WERI-Rb-1 (cell line): ENCODE measurements at regions not wholly inside any gene's neighbourhood (a gene's known extent, or its start where the extent isn't known, plus 50 kb on each side); places are given as distances from the start of the nearest gene placed in this dataset.
A peak's percentile ranks its signal among the peaks of the same experiment; 100 is the strongest.

ENCODE experiments used
- DNase-seq: peaks from one replicate; pipeline ENCODE4 v3.0.0-alpha.2; 2020
- H3K27ac ChIP-seq: fragments of 250-450 bp; sonication (Bioruptor Pico); 2 replicates; pipeline ENCODE4 v1.5.1; 2020; ENCODE audit warnings: mild to moderate bottlenecking, moderate library complexity
- H3K27me3 ChIP-seq: fragments of 250-450 bp; sonication (Bioruptor Pico); 2 replicates; pipeline ENCODE4 v1.5.1; 2021; ENCODE audit warnings: mild to moderate bottlenecking, low read depth, moderate library complexity; ENCODE audit not compliant: insufficient read depth, severe bottlenecking
- H3K36me3 ChIP-seq: fragments of 250-450 bp; sonication (Bioruptor Pico); 2 replicates; pipeline ENCODE4 v1.5.1; 2020; ENCODE audit warnings: mild to moderate bottlenecking, moderate library complexity
- H3K4me3 ChIP-seq: 2 replicates; pipeline ENCODE4 v1.5.1; 2011; ENCODE audit warnings: low read depth, mild to moderate bottlenecking, control low read depth, low read length
- H3K9me3 ChIP-seq: fragments of 250-450 bp; sonication (Bioruptor Pico); 2 replicates; pipeline ENCODE4 v1.5.1; 2021; ENCODE audit warnings: mild to moderate bottlenecking, moderate library complexity; ENCODE audit not compliant: severe bottlenecking
- TF ChIP-seq, protein P1 (sequence below): IDR thresholded peaks from 2 replicates; pipeline ENCODE4 v1.5.1; 2011; ENCODE audit warnings: low read depth, mild to moderate bottlenecking, control low read depth, inconsistent platforms, low read length

DNA sequence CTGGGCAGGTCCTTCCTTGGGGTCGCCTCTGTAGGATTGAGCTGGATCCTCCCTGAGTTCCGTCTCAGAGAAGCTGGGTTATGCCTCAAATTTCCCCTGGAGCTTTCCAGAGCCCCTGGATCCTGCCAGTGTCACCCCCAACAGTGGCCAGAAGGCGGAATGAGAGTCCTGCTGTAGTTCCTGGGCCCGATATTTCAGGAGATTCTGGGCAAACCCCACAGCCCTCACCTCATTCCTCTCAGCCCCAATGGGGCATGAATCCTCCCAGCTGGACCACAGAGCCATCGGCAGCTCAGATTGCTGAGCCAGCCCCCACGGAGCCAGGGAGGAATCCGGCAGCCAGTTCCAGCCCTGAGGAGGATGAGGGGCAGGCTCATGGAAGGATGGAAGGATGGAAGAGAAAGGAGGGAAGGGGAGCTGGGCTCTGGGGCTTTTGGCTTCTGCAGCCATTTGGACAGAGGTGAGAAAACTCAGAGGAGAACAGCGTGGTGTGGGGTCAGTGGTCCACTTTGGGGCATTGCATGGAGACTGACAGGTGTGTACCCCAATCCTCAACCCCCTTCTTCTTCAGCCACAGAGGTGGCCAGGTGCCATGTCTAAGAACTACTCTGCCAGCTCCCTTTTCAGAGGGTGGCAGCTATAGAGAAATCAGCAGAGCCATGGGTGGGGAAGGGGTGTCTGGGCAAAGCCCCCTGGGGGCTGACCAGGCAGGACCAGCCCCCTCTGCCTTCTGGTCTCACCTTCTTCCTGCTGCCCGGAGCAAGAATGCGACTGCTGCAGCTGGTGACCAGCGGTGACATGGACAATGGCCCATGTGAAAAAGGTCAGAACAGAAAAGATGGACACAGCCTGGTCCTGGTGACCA, 867.6 kb downstream of the TBC1D22A start:
- Histone ChIP-seq H3K9me3 (no peaks in the 10 kb centered on the region), H3K36me3 (no peaks in the 10 kb centered on the region), H3K27me3 (no peaks in the 10 kb centered on the region), H3K4me3 (no peak overlapping the region), H3K27ac (no peak overlapping the region)
- TF ChIP-seq, protein P1, sequence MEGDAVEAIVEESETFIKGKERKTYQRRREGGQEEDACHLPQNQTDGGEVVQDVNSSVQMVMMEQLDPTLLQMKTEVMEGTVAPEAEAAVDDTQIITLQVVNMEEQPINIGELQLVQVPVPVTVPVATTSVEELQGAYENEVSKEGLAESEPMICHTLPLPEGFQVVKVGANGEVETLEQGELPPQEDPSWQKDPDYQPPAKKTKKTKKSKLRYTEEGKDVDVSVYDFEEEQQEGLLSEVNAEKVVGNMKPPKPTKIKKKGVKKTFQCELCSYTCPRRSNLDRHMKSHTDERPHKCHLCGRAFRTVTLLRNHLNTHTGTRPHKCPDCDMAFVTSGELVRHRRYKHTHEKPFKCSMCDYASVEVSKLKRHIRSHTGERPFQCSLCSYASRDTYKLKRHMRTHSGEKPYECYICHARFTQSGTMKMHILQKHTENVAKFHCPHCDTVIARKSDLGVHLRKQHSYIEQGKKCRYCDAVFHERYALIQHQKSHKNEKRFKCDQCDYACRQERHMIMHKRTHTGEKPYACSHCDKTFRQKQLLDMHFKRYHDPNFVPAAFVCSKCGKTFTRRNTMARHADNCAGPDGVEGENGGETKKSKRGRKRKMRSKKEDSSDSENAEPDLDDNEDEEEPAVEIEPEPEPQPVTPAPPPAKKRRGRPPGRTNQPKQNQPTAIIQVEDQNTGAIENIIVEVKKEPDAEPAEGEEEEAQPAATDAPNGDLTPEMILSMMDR, result no peak
- DNase-seq, result no peak

DNA sequence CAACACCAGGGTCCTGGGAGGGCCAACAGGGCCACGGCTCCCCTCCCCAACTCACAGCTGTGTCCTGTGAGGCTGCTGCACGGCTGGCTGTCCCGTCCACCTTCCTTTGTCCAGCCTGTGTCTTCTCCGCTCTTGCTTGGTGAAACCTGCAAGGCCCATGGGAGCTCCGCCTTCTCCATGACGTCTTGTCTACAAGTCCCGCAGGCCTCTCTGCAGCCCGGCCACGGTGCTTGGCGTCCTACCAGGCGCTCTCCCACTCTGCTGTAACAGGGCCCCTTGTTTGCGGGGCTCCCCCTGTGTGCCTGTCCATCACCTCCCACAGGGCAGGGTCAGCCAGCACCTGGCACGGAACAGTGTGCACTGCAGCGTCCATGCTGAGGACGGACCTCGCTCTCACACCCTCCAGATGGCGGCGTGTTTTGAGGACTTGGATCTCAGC, 866.8 kb downstream of the TBC1D22A start:
- no peaks in the 10 kb centered on the region for H3K27me3 ChIP-seq
- no peak for DNase-seq
- H3K9me3 ChIP-seq, result no peaks in the 10 kb centered on the region
- no peaks in the 10 kb centered on the region for H3K36me3 ChIP-seq
- TF ChIP-seq, protein P1, result no peak
- H3K4me3 ChIP-seq, result no peak overlapping the region
- H3K27ac ChIP-seq, result no peak overlapping the region

DNA sequence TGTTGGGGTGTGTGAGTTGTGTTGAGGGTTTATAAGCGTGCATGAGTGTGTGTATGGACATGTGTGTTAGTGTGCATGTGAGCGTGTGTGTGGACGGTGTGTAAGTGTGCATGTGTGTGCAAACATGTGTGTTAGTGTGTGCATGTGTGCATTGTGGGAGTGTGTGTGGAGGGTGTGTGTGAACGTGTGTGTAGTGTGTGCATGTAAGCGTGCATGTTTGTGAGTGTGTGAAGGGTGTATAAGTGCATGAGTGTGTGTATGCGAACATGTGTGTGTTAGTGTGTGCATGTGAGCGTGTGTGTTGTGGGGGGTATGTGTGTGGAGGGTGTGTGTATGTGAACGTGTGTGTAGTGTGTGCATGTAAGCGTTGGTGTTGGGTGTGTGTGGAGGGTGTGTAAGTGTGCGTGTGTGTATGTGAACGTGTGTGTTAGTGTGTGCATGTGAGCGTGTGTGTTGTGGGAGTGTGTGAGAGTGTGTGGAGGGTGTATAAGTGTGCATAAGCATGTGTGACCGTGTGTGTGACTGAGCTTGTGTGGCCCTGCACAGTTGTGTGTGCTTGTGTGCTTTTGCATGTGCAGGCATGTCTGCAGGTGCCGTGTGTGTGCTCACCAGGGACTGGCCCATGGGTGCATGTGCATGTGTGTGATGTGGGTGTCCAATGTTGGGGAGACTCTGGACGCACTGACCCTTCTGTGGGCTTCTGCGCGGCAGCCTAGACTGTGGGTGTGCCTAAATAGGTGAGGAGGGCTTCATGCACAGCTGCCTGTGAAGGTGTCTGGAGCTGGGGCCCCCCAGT, 866.2 kb downstream of the TBC1D22A start:
- TF ChIP-seq, protein P1, result no peak
- H3K36me3 ChIP-seq, result no peaks in the 10 kb centered on the region
- no peak overlapping the region for H3K27ac ChIP-seq
- H3K27me3 ChIP-seq, result no peaks in the 10 kb centered on the region
- H3K4me3 ChIP-seq, result no peak overlapping the region
- DNase-seq, result no peak
- H3K9me3 ChIP-seq, result no peaks in the 10 kb centered on the region

DNA sequence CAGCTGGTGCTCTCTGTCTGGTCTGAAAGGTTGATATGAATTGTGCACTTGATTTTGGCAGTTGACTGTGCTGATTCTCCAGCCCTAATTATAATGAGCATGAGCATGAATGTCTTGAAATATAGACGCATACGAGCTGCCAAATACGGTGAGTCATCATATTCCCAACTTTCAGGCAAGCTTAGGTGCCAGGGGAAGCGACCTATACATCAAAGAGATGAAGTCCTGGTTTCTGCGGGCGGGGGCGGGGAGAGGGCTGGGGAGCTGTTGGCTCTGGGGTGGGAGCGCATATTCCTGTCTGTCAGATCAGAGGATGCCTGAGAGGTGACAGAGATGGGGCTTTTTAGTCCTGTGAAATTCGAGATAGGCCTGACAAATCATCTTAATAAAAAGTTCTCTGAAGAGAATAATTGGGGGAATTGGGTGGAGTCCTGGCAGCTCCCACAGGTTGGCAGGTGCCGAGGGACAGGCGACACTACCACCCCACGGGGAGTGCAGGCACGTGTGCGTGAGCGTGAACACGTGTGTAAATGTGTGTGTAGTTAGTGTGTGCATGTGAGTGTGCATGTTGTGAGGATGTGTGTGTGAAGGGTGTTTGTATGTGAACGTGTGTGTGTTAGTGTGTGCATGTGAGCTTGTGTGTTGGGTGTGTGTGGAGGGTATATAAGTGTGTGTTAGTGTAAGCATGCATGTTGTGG, 865.3 kb downstream of the TBC1D22A start:
- TF ChIP-seq, protein P1, result no peak
- Histone ChIP-seq H3K4me3 (no peak overlapping the region), H3K9me3 (no peaks in the 10 kb centered on the region), H3K27me3 (no peaks in the 10 kb centered on the region), H3K27ac (no peak overlapping the region), H3K36me3 (no peaks in the 10 kb centered on the region)
- no peak for DNase-seq

DNA sequence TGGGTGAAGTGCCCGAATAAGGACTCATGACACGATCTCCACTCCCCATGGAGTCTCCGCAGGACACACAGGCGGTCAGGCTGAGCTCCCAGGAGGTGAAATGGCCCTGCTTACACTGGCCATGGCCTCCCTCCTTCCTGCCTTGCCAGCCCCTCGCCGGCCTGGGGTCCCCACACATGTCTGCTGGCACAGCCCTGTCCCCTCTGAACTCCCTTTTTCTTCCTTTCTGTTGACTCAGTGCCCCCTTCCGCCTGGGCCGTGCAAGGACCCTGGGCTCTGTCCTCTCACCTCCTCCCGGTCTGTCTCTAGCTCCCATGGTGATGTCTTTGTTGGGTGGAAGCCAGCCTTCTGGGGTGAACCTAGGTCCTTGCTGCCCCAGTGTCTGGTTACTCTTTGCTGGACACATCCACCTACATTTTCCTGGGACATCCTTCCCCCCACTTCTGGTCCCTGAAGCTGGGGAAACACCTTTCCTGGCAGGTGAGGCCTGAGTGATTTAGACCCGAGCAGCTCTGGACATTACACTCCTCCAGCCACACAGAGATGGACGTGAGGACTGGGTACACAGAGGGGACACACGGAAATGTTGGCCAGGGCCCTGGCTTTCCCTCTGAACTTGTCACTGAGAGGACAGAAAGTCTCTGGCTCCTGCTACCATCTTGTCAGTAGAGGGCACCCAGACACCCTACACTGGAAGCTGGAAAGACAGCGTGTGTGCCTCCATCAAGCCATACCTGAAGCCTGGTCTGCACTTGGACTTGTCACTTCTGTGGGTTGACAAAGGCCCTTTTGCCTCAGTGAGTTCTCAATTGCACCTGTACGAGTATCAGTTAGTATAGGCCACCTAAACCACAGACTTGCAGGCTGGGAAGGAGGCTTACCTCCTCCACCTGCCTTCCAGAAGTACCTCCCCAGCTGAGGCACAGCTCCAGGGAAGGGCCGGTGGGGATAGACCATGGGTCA, 864.3 kb downstream of the TBC1D22A start:
- H3K36me3 ChIP-seq, result no peaks in the 10 kb centered on the region
- no peak overlapping the region for H3K4me3 ChIP-seq
- no peaks in the 10 kb centered on the region for H3K27me3 ChIP-seq
- H3K27ac ChIP-seq, result no peak overlapping the region
- no peaks in the 10 kb centered on the region for H3K9me3 ChIP-seq
- DNase-seq, result peak; percentile 41
- TF ChIP-seq, protein P1, result peak; percentile 75
